HG03571 (cell line): ENCODE measurements at regions not wholly inside any gene's neighbourhood (a gene's known extent, or its start where the extent isn't known, plus 50 kb on each side); places are given as distances from the start of the nearest gene placed in this dataset.

ENCODE experiments used
- ATAC-seq: cut with Tn5 transposase; IDR thresholded peaks from one replicate; pipeline ENCODE4 v1.9.1; 2021; ENCODE audit not compliant: unreplicated experiment

- ATAC-seq = no peak
These were observed 828.9 kb upstream of the ZNF608 start for GRCh38 chr5:125575171-125575890.

DNA sequence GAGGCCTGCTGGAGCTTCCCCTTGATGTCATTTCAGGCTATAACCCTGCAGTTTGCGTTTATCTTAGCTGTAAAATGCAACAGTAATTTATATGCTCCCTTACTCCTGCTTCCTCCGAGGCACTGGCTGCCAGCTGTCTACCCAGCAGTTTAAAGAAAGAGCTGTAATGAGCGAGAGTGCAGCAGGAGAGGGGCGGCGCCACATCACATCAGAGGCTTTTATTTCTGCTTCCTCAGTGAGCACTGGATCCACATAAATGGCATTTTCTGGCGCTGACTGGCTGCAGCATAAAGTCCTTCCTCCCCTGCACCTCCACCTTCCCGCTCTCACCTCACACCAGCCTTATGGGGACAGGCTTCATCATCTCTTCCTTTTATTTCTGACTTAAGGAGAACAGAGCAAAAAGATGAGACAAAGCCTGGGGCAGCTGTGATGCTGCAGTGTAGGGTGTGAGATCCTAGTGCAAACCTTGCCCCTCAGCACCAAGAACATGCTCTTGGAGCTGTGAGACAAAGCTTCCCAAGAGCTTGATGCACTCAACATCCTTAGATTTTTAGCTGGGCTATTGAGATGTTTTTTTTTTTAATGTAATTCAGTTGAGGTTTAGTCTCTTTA, 829.6 kb upstream of the ZNF608 start:
- ATAC-seq = no peak

DNA sequence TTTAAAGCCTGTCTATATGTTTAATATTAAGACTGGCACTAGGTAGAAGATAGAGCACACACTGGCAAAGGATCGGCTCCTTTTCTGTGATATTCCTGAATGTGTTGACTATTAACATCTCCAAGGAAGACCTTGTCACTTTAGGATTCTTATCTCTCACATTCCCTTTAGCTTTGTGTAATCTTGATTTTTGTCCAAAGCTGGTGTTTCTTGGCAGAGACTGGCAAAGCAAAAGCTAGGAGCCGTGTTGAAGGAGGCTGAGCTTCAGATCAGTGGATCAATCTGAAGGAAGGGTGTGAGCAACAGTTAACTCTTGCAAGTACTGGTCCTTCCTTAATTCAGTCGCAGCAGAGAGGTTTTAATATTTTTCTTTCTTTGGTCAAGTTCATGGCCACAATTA, 830.4 kb upstream of the ZNF608 start:
- no peak for ATAC-seq

DNA sequence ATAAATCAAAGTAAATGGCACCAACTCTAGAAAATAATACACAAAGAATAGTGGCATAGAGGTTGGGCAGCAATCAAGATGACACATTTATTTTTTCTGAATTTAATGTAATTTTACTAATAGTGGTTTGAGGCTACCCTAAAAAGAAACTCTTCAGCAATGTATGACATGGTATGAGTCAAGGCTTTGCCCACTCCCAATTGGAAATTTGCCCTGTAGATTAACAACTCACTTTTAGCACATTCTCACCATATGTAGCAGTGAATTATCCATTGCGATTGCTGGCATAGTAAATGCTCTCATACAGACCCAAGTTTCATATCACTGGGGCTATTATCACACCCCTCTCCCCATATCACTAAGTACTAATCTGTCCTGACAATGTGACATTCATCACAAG, 832.1 kb upstream of the ZNF608 start:
- ATAC-seq = no peak

- ATAC-seq = no peak
These were observed 832.7 kb upstream of the ZNF608 start for GRCh38 chr5:125579182-125579581.

- no peak for ATAC-seq
These were observed 834.9 kb upstream of the ZNF608 start for GRCh38 chr5:125581311-125581710.

DNA sequence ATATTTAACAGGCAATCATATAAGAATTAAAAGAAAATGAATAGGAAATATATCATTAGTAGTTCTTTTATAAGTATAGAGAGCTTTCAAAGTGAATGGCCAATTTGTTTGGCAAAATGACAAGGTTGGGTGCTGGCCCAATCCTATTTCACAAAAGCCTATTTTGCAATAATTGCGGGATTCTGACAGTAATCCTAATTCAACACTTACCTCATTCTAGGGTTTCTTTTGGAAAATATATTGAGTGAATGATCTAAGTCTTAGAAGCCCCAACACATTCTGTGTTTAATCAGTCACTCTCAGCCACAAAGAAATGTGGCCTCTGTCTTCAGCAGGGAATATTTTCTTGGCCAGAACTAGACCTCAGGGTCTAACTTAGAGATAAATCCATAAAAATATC, 835.9 kb upstream of the ZNF608 start:
- ATAC-seq = no peak

GRCh38 chr5:125583321-125584139, 837.1 kb upstream of the ZNF608 start:
- no peak for ATAC-seq

- no peak for ATAC-seq
These were observed 837.7 kb upstream of the ZNF608 start for GRCh38 chr5:125584140-125584520.

GRCh38 chr5:125587631-125588030, 835.6 kb upstream of the GRAMD2B start:
- no peak for ATAC-seq

- ATAC-seq = no peak
These were observed 830.4 kb upstream of the GRAMD2B start for GRCh38 chr5:125592856-125593255.

GRCh38 chr5:125595095-125595494, 828.1 kb upstream of the GRAMD2B start:
- ATAC-seq = no peak

DNA sequence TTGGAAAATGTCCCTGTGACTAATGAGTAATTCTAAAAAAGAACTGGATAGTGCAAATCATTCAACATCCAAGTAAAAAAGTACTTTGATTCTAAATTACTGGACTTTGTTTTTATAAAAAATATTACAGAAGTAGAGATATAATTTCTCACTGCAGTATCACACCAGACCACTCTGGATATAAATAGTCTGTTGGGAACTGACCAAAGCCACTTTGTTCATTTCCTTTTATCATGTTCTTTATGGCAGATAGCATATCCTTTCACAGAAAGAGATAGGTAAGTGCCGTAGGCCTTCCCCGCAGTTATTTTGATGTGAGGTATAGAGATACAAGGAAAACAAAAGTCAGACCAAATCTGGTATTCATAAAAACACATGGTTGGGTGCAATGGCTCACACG, 827.4 kb upstream of the GRAMD2B start:
- no peak for ATAC-seq

DNA sequence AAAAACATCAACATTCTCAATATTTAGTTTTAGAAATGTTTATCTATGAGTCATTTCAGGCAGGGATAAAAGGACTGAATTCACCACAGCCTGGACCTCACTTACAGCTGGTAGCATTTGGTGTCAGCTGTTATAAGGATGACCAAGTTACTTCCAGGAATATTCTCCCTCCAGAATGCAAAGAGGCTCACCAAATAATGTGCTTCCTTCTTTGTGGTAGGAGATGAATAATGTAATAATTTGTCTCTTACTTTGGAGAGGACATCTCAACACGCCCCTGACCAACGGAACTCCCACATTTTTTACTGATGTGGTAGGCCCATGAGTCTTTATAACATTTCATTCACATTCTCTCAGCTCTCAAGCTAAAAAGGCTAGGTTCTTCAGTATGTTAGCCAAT, 825.9 kb upstream of the GRAMD2B start:
- no peak for ATAC-seq

DNA sequence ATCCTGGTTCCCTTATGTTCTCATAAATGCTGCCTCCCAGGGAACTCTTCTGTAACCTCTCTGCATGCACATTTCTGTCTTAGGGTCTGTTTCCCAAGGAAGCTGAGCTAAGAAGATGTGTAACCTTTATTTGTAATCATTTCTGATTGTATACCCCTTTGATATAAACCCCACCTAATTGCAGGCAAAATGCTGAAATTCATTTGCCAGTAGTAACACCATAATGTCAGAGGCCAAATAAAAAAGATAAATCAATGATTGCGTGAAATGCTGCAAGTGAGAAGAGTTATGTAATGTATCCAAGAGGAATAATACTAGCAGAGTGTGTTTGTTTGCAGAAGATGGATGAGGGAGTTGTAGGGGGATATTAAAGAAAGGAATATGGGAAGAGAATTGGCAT, 822.6 kb upstream of the GRAMD2B start:
- ATAC-seq = no peak

DNA sequence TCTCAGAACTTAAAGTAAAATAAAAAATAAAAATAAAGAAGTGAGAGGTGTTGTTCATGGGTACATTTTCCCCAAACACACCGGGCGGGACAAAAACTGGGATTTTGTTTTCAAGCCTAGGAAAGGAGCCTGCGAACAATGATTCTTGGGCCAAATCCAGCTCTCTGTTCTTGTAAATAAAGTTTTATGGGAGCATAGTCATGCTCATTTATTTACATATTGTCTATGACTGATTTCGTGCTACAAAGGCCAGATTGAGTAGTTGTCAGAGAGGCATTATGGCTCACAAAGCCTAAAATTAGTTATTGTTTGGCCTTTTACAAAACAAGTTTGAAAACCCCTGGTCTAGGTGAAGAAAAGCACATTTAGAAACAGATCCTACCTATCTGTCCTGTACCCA, 821.0 kb upstream of the GRAMD2B start:
- ATAC-seq = no peak

DNA sequence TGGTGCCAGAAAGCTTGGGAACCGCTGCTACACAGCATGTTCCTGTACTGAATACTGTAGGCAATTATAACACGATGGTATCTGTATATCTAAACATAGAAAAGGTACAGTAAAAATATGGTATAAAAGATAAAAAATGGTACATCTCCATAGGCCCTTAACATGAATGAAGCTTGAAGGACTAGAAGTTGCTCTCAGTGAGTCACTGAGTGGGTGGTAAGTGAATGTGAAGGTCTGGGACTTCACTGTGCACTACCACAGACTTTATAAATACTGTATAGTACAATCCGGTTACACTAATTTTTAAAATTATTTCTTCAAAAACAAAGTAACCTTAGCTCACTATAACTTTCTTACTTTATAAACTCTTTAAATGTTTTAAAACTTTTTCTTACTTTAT, 819.9 kb upstream of the GRAMD2B start:
- no peak for ATAC-seq

DNA sequence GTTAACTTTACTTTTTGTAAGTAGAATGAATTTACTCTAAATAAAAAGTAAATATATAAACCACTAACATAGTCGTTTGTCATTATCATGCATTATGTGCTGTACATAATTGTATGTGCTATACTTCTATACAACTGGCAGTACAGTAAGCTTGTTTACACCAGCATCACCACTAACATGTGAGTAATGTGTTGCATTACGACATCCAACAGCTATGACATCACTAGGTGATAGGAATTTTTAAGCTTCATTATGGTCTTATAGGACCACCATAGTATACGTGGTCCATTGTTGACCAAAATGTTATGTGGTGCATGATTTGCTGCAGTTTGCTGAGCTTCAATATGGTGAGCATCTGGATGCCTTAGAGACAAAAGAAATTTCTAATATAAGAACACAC, 819.1 kb upstream of the GRAMD2B start:
- no peak for ATAC-seq

- no peak for ATAC-seq
These were observed 816.2 kb upstream of the GRAMD2B start for GRCh38 chr5:125607018-125607417.

- ATAC-seq = no peak
These were observed 814.2 kb upstream of the GRAMD2B start for GRCh38 chr5:125609011-125609410.

- ATAC-seq = no peak
These were observed 812.3 kb upstream of the GRAMD2B start for GRCh38 chr5:125610892-125611291.

DNA sequence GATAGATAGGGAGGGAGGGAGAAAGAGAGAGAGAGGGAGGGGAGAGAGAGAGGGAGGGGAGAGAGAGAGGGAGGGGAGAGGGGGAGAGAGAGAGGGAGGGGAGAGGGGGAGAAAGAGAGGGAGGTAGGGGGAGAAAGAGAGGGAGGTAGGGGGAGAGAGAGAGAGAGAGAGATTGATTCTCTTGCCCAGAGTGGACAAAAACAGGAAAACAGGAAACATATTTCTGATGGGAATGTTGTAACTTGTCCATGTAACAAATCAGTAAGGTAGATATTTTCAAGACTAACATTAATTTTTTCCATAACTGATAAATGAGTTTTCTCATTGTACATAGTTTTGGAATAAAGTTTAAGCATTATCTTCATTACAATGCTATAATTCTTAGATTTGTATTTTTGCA, 811.7 kb upstream of the GRAMD2B start:
- ATAC-seq = no peak
